SK-N-MC (cell line): ENCODE measurements at regions not wholly inside any gene's neighbourhood (a gene's known extent, or its start where the extent isn't known, plus 50 kb on each side); places are given as distances from the start of the nearest gene placed in this dataset.
"Not testable (repeated sequence)": the region's sequence is repeated elsewhere in the genome, so short reads cannot be mapped to it uniquely, and the experiment has no call there.

Experiments
- DNase-seq: peaks from one replicate; pipeline ENCODE4 v3.0.0-alpha.2; 2011; ENCODE audit warnings: low read depth, low spot score
- H3K27ac ChIP-seq: fragments of 200-600 bp; sonication (generic); 2 replicates; pipeline ENCODE4 v1.5.1; 2016; ENCODE audit warnings: mixed run types
- H3K36me3 ChIP-seq: fragments of 200-600 bp; sonication (generic); 2 replicates; pipeline ENCODE4 v1.6.1; 2017; ENCODE audit warnings: antibody characterized with exemption, low read length, mixed read lengths; ENCODE audit not compliant: insufficient read depth
- H3K4me3 ChIP-seq: fragments of 200-600 bp; sonication (generic); 2 replicates; pipeline ENCODE4 v1.5.1; 2016
- H3K9ac ChIP-seq: fragments of 200-600 bp; sonication (generic); 2 replicates; pipeline ENCODE4 v1.8.0; 2017; ENCODE audit warnings: mixed run types, mixed read lengths; ENCODE audit not compliant: insufficient read length
- H3K9me3 ChIP-seq: fragments of 200-600 bp; sonication (generic); 2 replicates; pipeline ENCODE4 v1.6.1; 2017; ENCODE audit warnings: low read depth, mild to moderate bottlenecking, antibody characterized with exemption, low read length, moderate library complexity, mixed read lengths
- EZH2 ChIP-seq: fragments of 200-600 bp; sonication (generic); IDR thresholded peaks from one replicate; pipeline ENCODE4 v1.6.1; 2017; ENCODE audit warnings: antibody characterized with exemption
- FOXP2 ChIP-seq: optimal IDR thresholded peaks from 2 replicates; pipeline ENCODE3; 2011; ENCODE audit warnings: mild to moderate bottlenecking, moderate library complexity; ENCODE audit not compliant: insufficient read depth; ENCODE audit errors: extremely low read length, control extremely low read depth
- POLR2AphosphoS5 ChIP-seq: IDR thresholded peaks from 2 replicates; pipeline ENCODE4 v1.6.1; 2012; ENCODE audit warnings: mild to moderate bottlenecking, low read depth, low read length, borderline replicate concordance

GRCh38 chr6:119677384-119677783 is 327.8 kb upstream of the MAN1A1 start:
- DNase-seq = no peak
- TF ChIP-seq POLR2AphosphoS5 = no peak
- TF ChIP-seq EZH2 = no peak
- TF ChIP-seq FOXP2 = no peak

GRCh38 chr6:119676961-119677360 is 327.4 kb upstream of the MAN1A1 start:
- no peak for DNase-seq
- Histone ChIP-seq H3K4me3 (no peak overlapping the region), H3K9me3 (no peaks in the 10 kb centered on the region), H3K27ac (no peak overlapping the region), H3K36me3 (no peaks in the 10 kb centered on the region), H3K9ac (no peak overlapping the region)
- no peak for TF ChIP-seq POLR2AphosphoS5

More at GRCh38 chr6:119677384-119677783, 327.8 kb upstream of the MAN1A1 start:
- Histone ChIP-seq H3K9me3 (no peaks in the 10 kb centered on the region), H3K36me3 (no peaks in the 10 kb centered on the region), H3K4me3 (no peak overlapping the region), H3K9ac (no peak overlapping the region), H3K27ac (no peak overlapping the region)

GRCh38 chr6:119676230-119676629 is 326.7 kb upstream of the MAN1A1 start:
- DNase-seq = no peak
- no peak for TF ChIP-seq POLR2AphosphoS5
- no peak for TF ChIP-seq EZH2
- no peak for TF ChIP-seq FOXP2
- no peaks in the 10 kb centered on the region for H3K36me3 ChIP-seq
- H3K27ac ChIP-seq = no peak overlapping the region
- no peak overlapping the region for H3K9ac ChIP-seq
- H3K4me3 ChIP-seq = no peak overlapping the region
- no peaks in the 10 kb centered on the region for H3K9me3 ChIP-seq

DNA sequence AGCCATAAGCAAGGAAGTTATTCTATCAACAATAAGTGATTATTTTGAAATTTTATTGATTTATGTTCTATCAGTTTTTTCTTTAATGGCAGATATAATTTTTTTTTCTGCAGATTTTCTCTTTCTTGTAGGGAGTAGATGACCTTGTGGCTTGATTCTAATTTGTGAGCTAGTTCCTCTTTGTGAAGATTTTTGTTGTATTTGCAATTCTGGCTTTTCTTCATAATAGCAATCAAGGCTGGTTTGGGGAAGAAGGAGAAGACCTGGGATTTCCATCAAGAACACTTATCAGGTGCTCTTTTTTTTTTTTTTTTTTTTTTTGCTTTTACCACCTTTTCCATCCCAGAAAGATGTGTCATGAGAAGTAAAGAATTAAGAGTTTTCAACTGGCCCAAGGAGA is 324.2 kb upstream of the MAN1A1 start:
- DNase-seq = no peak
- Histone ChIP-seq H3K27ac (no peak overlapping the region), H3K9ac (no peak overlapping the region)

DNA sequence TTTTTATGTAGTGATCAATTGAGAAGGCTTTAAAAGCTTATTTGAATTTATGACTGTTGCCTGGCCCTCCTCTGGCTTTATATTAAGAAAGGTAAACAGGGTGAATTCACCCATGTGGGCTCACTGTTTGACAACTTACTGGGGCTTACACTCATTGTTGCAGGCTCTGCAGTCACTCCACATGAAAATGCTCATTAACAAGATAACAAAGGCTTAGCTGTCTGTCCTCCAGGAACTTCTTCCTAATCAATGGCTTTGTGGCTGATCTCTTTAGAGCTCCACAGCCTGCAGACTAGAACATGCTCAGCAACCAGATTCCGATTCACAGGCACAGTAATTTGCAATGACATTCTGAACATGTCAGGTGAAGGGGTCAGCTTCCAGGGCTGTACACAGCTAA is 323.2 kb upstream of the MAN1A1 start:
- H3K9me3 ChIP-seq = no peaks in the 10 kb centered on the region
- no peaks in the 10 kb centered on the region for H3K36me3 ChIP-seq
- no peak for DNase-seq
- no peak overlapping the region for H3K4me3 ChIP-seq
- TF ChIP-seq FOXP2 (no peak), POLR2AphosphoS5 (no peak), EZH2 (no peak)
- no peak overlapping the region for H3K9ac ChIP-seq
- no peak overlapping the region for H3K27ac ChIP-seq

More for the DNA sequence above, 324.2 kb upstream of the MAN1A1 start:
- Histone ChIP-seq H3K36me3 (no peaks in the 10 kb centered on the region), H3K9me3 (no peaks in the 10 kb centered on the region), H3K4me3 (no peak overlapping the region)
- TF ChIP-seq EZH2 (no peak), FOXP2 (no peak), POLR2AphosphoS5 (no peak)

DNA sequence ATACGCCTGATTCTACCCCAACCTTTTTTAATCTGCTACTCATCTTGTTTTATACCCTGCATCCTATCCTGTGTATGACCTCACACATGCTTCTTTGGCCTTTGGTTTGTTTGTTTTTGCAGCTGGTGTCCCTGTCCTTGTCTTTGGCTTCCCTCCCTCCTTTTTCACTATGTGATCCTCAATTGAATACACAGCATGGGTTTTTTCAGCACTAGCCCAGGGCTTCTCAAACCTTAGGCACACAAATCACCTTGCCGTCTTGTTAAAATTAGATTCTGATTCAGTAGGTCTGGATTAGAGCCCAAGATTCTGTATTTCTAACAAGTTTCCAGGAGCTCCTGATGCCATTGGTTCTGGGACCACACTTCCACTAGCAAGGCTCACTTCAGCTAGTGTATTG is 321.5 kb upstream of the MAN1A1 start:
- TF ChIP-seq POLR2AphosphoS5 (no peak), EZH2 (no peak), FOXP2 (no peak)
- no peak overlapping the region for H3K9ac ChIP-seq
- no peak for DNase-seq
- H3K4me3 ChIP-seq = no peak overlapping the region
- no peaks in the 10 kb centered on the region for H3K9me3 ChIP-seq
- no peaks in the 10 kb centered on the region for H3K36me3 ChIP-seq
- H3K27ac ChIP-seq = no peak overlapping the region

GRCh38 chr6:119669221-119669620 is 319.7 kb upstream of the MAN1A1 start:
- Histone ChIP-seq H3K27ac (no peak overlapping the region), H3K9ac (no peak overlapping the region), H3K36me3 (no peaks in the 10 kb centered on the region), H3K9me3 (no peaks in the 10 kb centered on the region), H3K4me3 (no peak overlapping the region)
- DNase-seq = no peak
- TF ChIP-seq FOXP2 = no peak
- TF ChIP-seq EZH2 = no peak
- no peak for TF ChIP-seq POLR2AphosphoS5

- H3K4me3 ChIP-seq, H3K9ac ChIP-seq, H3K9me3 ChIP-seq, H3K27ac ChIP-seq, H3K36me3 ChIP-seq, DNase-seq: not testable (repeated sequence)
These were observed 315.9 kb upstream of the MAN1A1 start for GRCh38 chr6:119665432-119665831.

DNA sequence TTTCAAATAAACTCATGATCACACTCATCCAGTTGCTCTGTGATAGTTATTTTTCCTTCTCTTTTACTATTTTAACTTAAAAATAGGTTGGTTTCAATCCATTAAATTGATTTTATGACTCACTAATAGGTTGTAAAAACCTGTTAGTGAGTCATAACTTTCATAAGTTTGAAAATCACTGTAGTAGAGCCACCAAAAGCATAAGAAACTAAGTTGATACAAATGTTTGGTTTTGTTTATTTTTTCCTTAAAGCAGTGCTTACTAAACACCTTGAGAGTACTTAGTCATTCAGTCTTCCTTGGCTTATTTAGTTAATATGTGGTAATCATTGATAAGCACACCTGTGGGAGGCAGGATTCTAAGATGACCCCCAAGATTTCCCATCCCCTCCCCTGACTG is 312.1 kb upstream of the MAN1A1 start:
- Histone ChIP-seq H3K36me3 (no peaks in the 10 kb centered on the region), H3K4me3 (no peak overlapping the region), H3K27ac (no peak overlapping the region), H3K9ac (no peak overlapping the region), H3K9me3 (no peaks in the 10 kb centered on the region)
- TF ChIP-seq POLR2AphosphoS5 = no peak
- TF ChIP-seq EZH2 = no peak
- TF ChIP-seq FOXP2 = no peak
- no peak for DNase-seq

GRCh38 chr6:119661078-119661477 is 311.5 kb upstream of the MAN1A1 start:
- no peak for DNase-seq
- no peak overlapping the region for H3K4me3 ChIP-seq
- no peak for TF ChIP-seq FOXP2
- TF ChIP-seq POLR2AphosphoS5 = no peak
- no peak for TF ChIP-seq EZH2
- no peak overlapping the region for H3K9ac ChIP-seq
- no peak overlapping the region for H3K27ac ChIP-seq
- no peaks in the 10 kb centered on the region for H3K9me3 ChIP-seq
- no peaks in the 10 kb centered on the region for H3K36me3 ChIP-seq
